ENCODE measurements at regions not wholly inside any gene's neighbourhood (a gene's known extent, or its start where the extent isn't known, plus 50 kb on each side); places are given as distances from the start of the nearest gene placed in this dataset.

- no peak for TF ChIP-seq CTCF (conservative IDR thresholded peaks at IDR 0.05; ENCODE audit: low read depth, low read length)
- TF ChIP-seq POLR2A (IDR thresholded peaks at IDR 0.05; ENCODE audit: low read depth, low read length) = no peak
Measured at GRCh38 chr5:136754216-136754615, 388.9 kb upstream of the TRPC7 start.

Data from IMR-90 (cell line).